ENCODE measurements at regions not wholly inside any gene's neighbourhood (a gene's known extent, or its start where the extent isn't known, plus 50 kb on each side); places are given as distances from the start of the nearest gene placed in this dataset.

- TF ChIP-seq EZH2phosphoT487 (IDR thresholded peaks at IDR 0.05; ENCODE audit: borderline replicate concordance, low read depth, low read length) (no peak), CTCF (conservative IDR thresholded peaks at IDR 0.05; ENCODE audit: low read length) (no peak)
Observed at GRCh38 chr20:4299216-4299615, 50.1 kb upstream of the ADRA1D start.
